Endothelial cell of umbilical vein (primary cell): ENCODE measurements at regions not wholly inside any gene's neighbourhood (a gene's known extent, or its start where the extent isn't known, plus 50 kb on each side); places are given as distances from the start of the nearest gene placed in this dataset.

ENCODE experiments used
- BruUV-seq: library from RNA; stranded (reverse); fragments of 400-500 nt; replicated peaks from 2 replicates; lab custom pipeline; 2021; lab: Mats Ljungman, UMichigan
- CTCF ChIA-PET: fragments of 300-600, 350-600 bp; sonication (Branson Sonifier 250); formaldehyde crosslinking; loops from one replicate; lab custom pipeline; 2021; ENCODE audit warnings: antibody characterized with exemption, inconsistent platforms; lab: Charles Lee
- POLR2A ChIA-PET: fragments of 300-600, 350-600 bp; sonication (Branson Sonifier 250); formaldehyde crosslinking; loops from one replicate; lab custom pipeline; 2021; ENCODE audit warnings: antibody characterized with exemption, inconsistent platforms; lab: Charles Lee
- DNase-seq: peaks from one replicate; pipeline ENCODE4 v3.0.0-alpha.2; 2011; ENCODE audit warnings: low read depth, low spot score
- FAIRE-seq: peaks from 2 replicates; lab custom pipeline; 2011; peaks lifted over from hg19 to GRCh38; lab: Jason Lieb, UNC
- H2AFZ ChIP-seq: 2 replicates; pipeline ENCODE4 v1.6.0; 2012; ENCODE audit warnings: low read depth, low read length, control low read depth, inconsistent platforms
- H3K27ac ChIP-seq: 2 replicates; pipeline ENCODE4 v1.5.1; 2011; ENCODE audit warnings: low read depth, mild to moderate bottlenecking, control low read depth, low read length, moderate library complexity; ENCODE audit not compliant: insufficient read depth
- H3K27me3 ChIP-seq, 2 experiments: 2 replicates each; pipeline versions ENCODE4 v1.6.0 to v1.6.1; 2011; ENCODE audit warnings: low read length in 2 of 2, mixed read lengths in 1 of 2; ENCODE audit not compliant: control insufficient read depth in 2 of 2, insufficient read depth in 2 of 2
- H3K36me3 ChIP-seq, 2 experiments: 2 replicates in 1 of 2; 3 replicates in 1 of 2; pipeline ENCODE4 v1.5.1; 2011; ENCODE audit warnings: low read length in 2 of 2, mild to moderate bottlenecking in 1 of 2, moderate library complexity in 1 of 2; ENCODE audit not compliant: control insufficient read depth in 2 of 2, insufficient read depth in 2 of 2; ENCODE audit errors: extremely low read depth in 1 of 2
- H3K4me1 ChIP-seq: 3 replicates; pipeline ENCODE4 v1.5.1; 2011; ENCODE audit warnings: mild to moderate bottlenecking, low read length; ENCODE audit not compliant: control insufficient read depth, insufficient read depth; ENCODE audit errors: extremely low read depth
- H3K4me2 ChIP-seq: 2 replicates; pipeline ENCODE4 v1.6.1; 2011; ENCODE audit warnings: low read length, control low read depth, mixed read lengths; ENCODE audit not compliant: insufficient read depth
- H3K4me3 ChIP-seq, 3 experiments: fragments of 200-600 bp in 1 of 3; sonication (generic), shearing (Covaris generic) in 1 of 3; replicated peaks in 1 of 3; 2 replicates each; pipeline ENCODE4 v1.5.1; 2011 to 2016; ENCODE audit warnings: control low read depth in 3 of 3, low read length in 3 of 3, mild to moderate bottlenecking in 2 of 3, inconsistent platforms in 1 of 3, low read depth in 1 of 3, moderate library complexity in 1 of 3; ENCODE audit not compliant: insufficient read depth in 1 of 3
- H3K79me2 ChIP-seq: 2 replicates; pipeline ENCODE4 v1.6.0; 2012; ENCODE audit warnings: low read length, inconsistent platforms; ENCODE audit not compliant: control insufficient read depth, insufficient read depth
- H3K9ac ChIP-seq: replicated peaks from 2 replicates; pipeline ENCODE3; 2011; ENCODE audit warnings: low read length, control low read depth; ENCODE audit not compliant: insufficient read depth; ENCODE audit errors: extremely low read depth
- H3K9me1 ChIP-seq: replicated peaks from 3 replicates; pipeline ENCODE4 v1.6.0; 2011; ENCODE audit warnings: mild to moderate bottlenecking, low read length; ENCODE audit not compliant: control insufficient read depth, insufficient read depth; ENCODE audit errors: extremely low read depth
- H3K9me3 ChIP-seq: replicated peaks from 2 replicates; pipeline ENCODE4 v1.5.1; 2012; ENCODE audit warnings: low read length, inconsistent platforms; ENCODE audit not compliant: control insufficient read depth, insufficient read depth
- H4K20me1 ChIP-seq: replicated peaks from 2 replicates; pipeline ENCODE3; 2011; ENCODE audit warnings: mild to moderate bottlenecking, low read length; ENCODE audit not compliant: control insufficient read depth, insufficient read depth; ENCODE audit errors: extremely low read depth
- CTCF ChIP-seq, 2 donors: IDR thresholded peaks; 1 replicate in 1 of 2; 2 replicates in 1 of 2; pipeline ENCODE4 v1.5.1; 2011; ENCODE audit warnings: low read length in 2 of 2, mild to moderate bottlenecking in 2 of 2, moderate library complexity in 2 of 2, control low read depth in 1 of 2, inconsistent platforms in 1 of 2, low read depth in 1 of 2; ENCODE audit not compliant: insufficient read depth in 1 of 2; ENCODE audit errors: extremely low read depth in 1 of 2
- EZH2 ChIP-seq: IDR thresholded peaks from 2 replicates; pipeline ENCODE4 v1.6.1; 2012; ENCODE audit warnings: borderline replicate concordance, low read depth, mild to moderate bottlenecking, moderate library complexity, low read length, inconsistent platforms; ENCODE audit not compliant: severe bottlenecking
- FOS ChIP-seq: IDR thresholded peaks from 2 replicates; pipeline ENCODE4 v1.6.1; 2011; ENCODE audit warnings: mild to moderate bottlenecking, low read length, moderate library complexity, borderline replicate concordance; ENCODE audit not compliant: insufficient read depth
- GATA2 ChIP-seq: IDR thresholded peaks from 2 replicates; pipeline ENCODE4 v1.7.0; 2011; ENCODE audit warnings: low read depth, mild to moderate bottlenecking, moderate library complexity, mixed read lengths, low read length; ENCODE audit not compliant: insufficient read length, insufficient read depth
- JUN ChIP-seq: IDR thresholded peaks from 2 replicates; pipeline ENCODE4 v1.6.1; 2011; ENCODE audit warnings: borderline replicate concordance, low read depth; ENCODE audit not compliant: insufficient read length, insufficient read depth
- MAX ChIP-seq: IDR thresholded peaks from 2 replicates; pipeline ENCODE4 v1.6.1; 2011; ENCODE audit not compliant: insufficient read depth, insufficient read length
- POLR2A ChIP-seq: IDR thresholded peaks from 2 replicates; pipeline ENCODE4 v1.6.1; 2012; ENCODE audit warnings: low read depth, mild to moderate bottlenecking, control low read depth, low read length
- dilution Hi-C: fragments of 300-500 bp; cut with MboI; formaldehyde crosslinking; loops from one replicate; pipeline ENCODE4 v1.15.0; 2019; ENCODE audit warnings: low sequenced_read_pairs; ENCODE audit not compliant: extremely low pct_ligation_motif_present
- intact Hi-C: fragments of 100-400 bp; cut with micrococcal nuclease; formaldehyde crosslinking; loops from one replicate; pipeline ENCODE4 v1.10.0; 2022

DNA sequence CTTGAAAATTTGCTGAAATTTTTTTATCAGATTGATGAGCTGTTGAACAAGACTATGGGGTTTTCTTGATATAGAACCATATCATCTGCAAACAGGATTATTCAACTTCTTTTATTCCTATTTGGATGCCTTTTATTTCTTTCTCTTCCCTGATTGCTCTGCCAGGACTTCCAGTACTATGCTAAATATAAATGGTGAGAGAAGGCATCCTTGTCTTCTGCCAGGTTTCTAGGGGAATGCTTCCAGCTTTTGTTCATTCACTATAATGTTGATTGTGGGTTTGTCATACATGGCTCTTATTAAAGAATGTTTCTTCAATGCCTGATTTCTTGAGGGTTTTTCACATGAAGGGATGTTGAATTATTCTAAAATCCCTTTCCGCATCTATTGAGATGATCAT, 1139.5 kb downstream of the FAM133A start:
- H3K9ac ChIP-seq = no peak overlapping the region
- no peak overlapping the region for H3K4me2 ChIP-seq
- H3K9me3 ChIP-seq = no peaks in the 10 kb centered on the region
- no peaks in the 10 kb centered on the region for H3K27me3 ChIP-seq
- no peak overlapping the region for H3K27ac ChIP-seq
- dilution Hi-C loops (no loop called here), intact Hi-C loops (no loop called here)
- TF ChIP-seq EZH2 = no peak
- no peak for TF ChIP-seq CTCF (IDR thresholded peaks at IDR 0.05; ENCODE audit: extremely low read depth in 1 of 2, insufficient read depth in 1 of 2, low read depth in 1 of 2, low read length in 2 of 2)
- TF ChIP-seq GATA2 = no peak
- no peak for TF ChIP-seq FOS
- TF ChIP-seq POLR2A = no peak
- no peak for TF ChIP-seq MAX
- no peak for TF ChIP-seq JUN
- H2AFZ ChIP-seq = no peak overlapping the region
- POLR2A ChIA-PET = no interaction called here
- no peaks in the 10 kb centered on the region for H3K79me2 ChIP-seq
- no peaks in the 10 kb centered on the region for H3K4me1 ChIP-seq
- DNase-seq (no peak), FAIRE-seq (no peak)
- CTCF ChIA-PET = no interaction called here
- H3K4me3 ChIP-seq = no peak overlapping the region
- no peaks in the 10 kb centered on the region for H4K20me1 ChIP-seq
- BruUV-seq = no TSS peak
- no peaks in the 10 kb centered on the region for H3K9me1 ChIP-seq
- H3K36me3 ChIP-seq = no peaks in the 10 kb centered on the region
